GM21737 (cell line): ENCODE measurements at regions not wholly inside any gene's neighbourhood (a gene's known extent, or its start where the extent isn't known, plus 50 kb on each side); places are given as distances from the start of the nearest gene placed in this dataset.
"Not testable (repeated sequence)": the region's sequence is repeated elsewhere in the genome, so short reads cannot be mapped to it uniquely, and the experiment has no call there.

ENCODE experiments used
- ATAC-seq: cut with Tn5 transposase; IDR thresholded peaks from one replicate; pipeline ENCODE4 v1.9.1; 2021; ENCODE audit warnings: mild to moderate bottlenecking, moderate library complexity; ENCODE audit not compliant: unreplicated experiment

- no peak for ATAC-seq
Measured at GRCh38 chr13:50543782-50544181, 299.7 kb downstream of the DLEU7 start.

- no peak for ATAC-seq
Measured at GRCh38 chr13:50544211-50544610, 299.3 kb downstream of the DLEU7 start.

GRCh38 chr13:50547175-50547574, 296.3 kb downstream of the DLEU7 start:
- ATAC-seq = not testable (repeated sequence)

GRCh38 chr13:50548586-50548985, 294.9 kb downstream of the DLEU7 start:
- no peak for ATAC-seq

- no peak for ATAC-seq
Measured at GRCh38 chr13:50549221-50549942, 294.1 kb downstream of the DLEU7 start.

- no peak for ATAC-seq
Measured at GRCh38 chr13:50550151-50550550, 293.3 kb downstream of the DLEU7 start.

- ATAC-seq = no peak
Measured at GRCh38 chr13:50552424-50552966, 291.0 kb downstream of the DLEU7 start.

- ATAC-seq = no peak
Measured at GRCh38 chr13:50561739-50562138, 281.8 kb downstream of the DLEU7 start.

- ATAC-seq = no peak
Measured at GRCh38 chr13:50566646-50567045, 276.8 kb downstream of the DLEU7 start.

GRCh38 chr13:50572129-50572528, 271.4 kb downstream of the DLEU7 start:
- ATAC-seq = no peak

GRCh38 chr13:50573066-50573465, 270.4 kb downstream of the DLEU7 start:
- ATAC-seq = no peak

- no peak for ATAC-seq
Measured at GRCh38 chr13:50574731-50575130, 268.8 kb downstream of the DLEU7 start.

- no peak for ATAC-seq
Measured at GRCh38 chr13:50575138-50575537, 268.4 kb downstream of the DLEU7 start.

GRCh38 chr13:50576156-50576555, 267.3 kb downstream of the DLEU7 start:
- no peak for ATAC-seq

GRCh38 chr13:50577806-50578205, 265.7 kb downstream of the DLEU7 start:
- no peak for ATAC-seq

GRCh38 chr13:50580684-50581305, 262.7 kb downstream of the DLEU7 start:
- ATAC-seq = no peak

- ATAC-seq = no peak
Measured at GRCh38 chr13:50581586-50582196, 261.8 kb downstream of the DLEU7 start.

GRCh38 chr13:50584856-50585580, 258.5 kb downstream of the DLEU7 start:
- ATAC-seq = no peak

GRCh38 chr13:50585674-50586413, 257.6 kb downstream of the DLEU7 start:
- ATAC-seq = no peak

GRCh38 chr13:50586414-50587083, 256.9 kb downstream of the DLEU7 start:
- no peak for ATAC-seq
